HUES64 (cell line): ENCODE measurements at regions not wholly inside any gene's neighbourhood (a gene's known extent, or its start where the extent isn't known, plus 50 kb on each side); places are given as distances from the start of the nearest gene placed in this dataset.

ENCODE experiments used
- H3K27ac ChIP-seq: 2 replicates; pipeline ENCODE4 v1.7.0; 2013; ENCODE audit warnings: low read depth, low read length, inconsistent platforms
- H3K27me3 ChIP-seq: 2 replicates; pipeline ENCODE4 v1.6.1; 2013; ENCODE audit warnings: mild to moderate bottlenecking, low read length; ENCODE audit not compliant: insufficient read depth
- H3K36me3 ChIP-seq: 2 replicates; pipeline ENCODE4 v1.6.1; 2013; ENCODE audit warnings: mild to moderate bottlenecking, low read length; ENCODE audit not compliant: insufficient read depth
- H3K4me1 ChIP-seq: 2 replicates; pipeline ENCODE4 v1.6.1; 2013; ENCODE audit warnings: mild to moderate bottlenecking, low read length, moderate library complexity; ENCODE audit not compliant: insufficient read depth
- H3K4me3 ChIP-seq: 2 replicates; pipeline ENCODE4 v1.5.1; 2013; ENCODE audit warnings: mild to moderate bottlenecking, low read length, moderate library complexity
- H3K9ac ChIP-seq: 2 replicates; pipeline ENCODE4 v1.6.1; 2013; ENCODE audit warnings: mild to moderate bottlenecking, low read depth, low read length
- H3K9me3 ChIP-seq: 2 replicates; pipeline ENCODE4 v1.6.1; 2013; ENCODE audit warnings: low read depth, low read length; ENCODE audit not compliant: insufficient read depth
- WGBS: fragments of 150-250, 120-280 bp; methylation state at CpG from one replicate; pipeline ENCODE4 v1.1.7; 2013; ENCODE audit warnings: missing lambda C conversion rate; 5-methylcytosine and 5-hydroxymethylcytosine counted together

- Histone ChIP-seq H3K27ac (no peak overlapping the region), H3K4me1 (peaks cover 8% of the 10 kb centered on the region), H3K4me3 (no peak overlapping the region)
These were observed 343.4 kb upstream of the CDH6 start for GRCh38 chr5:30849931-30850710.

GRCh38 chr5:30846171-30846570, 347.3 kb upstream of the CDH6 start:
- no peaks in the 10 kb centered on the region for H3K36me3 ChIP-seq
- H3K9me3 ChIP-seq, result no peaks in the 10 kb centered on the region
- no peak overlapping the region for H3K27ac ChIP-seq
- peaks cover 14% of the 10 kb centered on the region for H3K4me1 ChIP-seq
- no peak overlapping the region for H3K9ac ChIP-seq
- no peak overlapping the region for H3K4me3 ChIP-seq
- H3K27me3 ChIP-seq, result no peaks in the 10 kb centered on the region

More at GRCh38 chr5:30849931-30850710, 343.4 kb upstream of the CDH6 start:
- 91% methylated on average over 6 of the region's 6 CpGs for WGBS
- Histone ChIP-seq H3K27me3 (no peaks in the 10 kb centered on the region), H3K36me3 (no peaks in the 10 kb centered on the region), H3K9ac (no peak overlapping the region), H3K9me3 (no peaks in the 10 kb centered on the region)

GRCh38 chr5:30845194-30845593, 348.3 kb upstream of the CDH6 start:
- no peaks in the 10 kb centered on the region for H3K36me3 ChIP-seq
- no peak overlapping the region for H3K4me3 ChIP-seq
- H3K27me3 ChIP-seq, result no peaks in the 10 kb centered on the region
- no peak overlapping the region for H3K9ac ChIP-seq
- WGBS, result 0% methylated on average over 1 of the region's 2 CpGs
- no peak overlapping the region for H3K27ac ChIP-seq
- peaks cover 14% of the 10 kb centered on the region for H3K4me1 ChIP-seq
- no peaks in the 10 kb centered on the region for H3K9me3 ChIP-seq

- no peak overlapping the region for H3K4me3 ChIP-seq
- H3K36me3 ChIP-seq, result no peaks in the 10 kb centered on the region
- H3K27me3 ChIP-seq, result no peaks in the 10 kb centered on the region
- H3K27ac ChIP-seq, result no peak overlapping the region
- no peak overlapping the region for H3K9ac ChIP-seq
- H3K4me1 ChIP-seq, result peaks cover 12% of the 10 kb centered on the region
- WGBS, result 97% methylated on average over 4 of the region's 5 CpGs
- no peaks in the 10 kb centered on the region for H3K9me3 ChIP-seq
These were observed 349.9 kb upstream of the CDH6 start for GRCh38 chr5:30843541-30843940.

GRCh38 chr5:30839956-30840355, 353.5 kb upstream of the CDH6 start:
- Histone ChIP-seq H3K36me3 (no peaks in the 10 kb centered on the region), H3K4me1 (peaks cover 4% of the 10 kb centered on the region; the same call in 1 of the 2 replicates), H3K27ac (no peak overlapping the region), H3K27me3 (no peaks in the 10 kb centered on the region), H3K4me3 (no peak overlapping the region), H3K9ac (no peak overlapping the region), H3K9me3 (no peaks in the 10 kb centered on the region)
- WGBS, result 96% methylated on average over 1 of the region's 3 CpGs

- no peaks in the 10 kb centered on the region for H3K36me3 ChIP-seq
- no peak overlapping the region for H3K4me3 ChIP-seq
- no peaks in the 10 kb centered on the region for H3K9me3 ChIP-seq
- no peak overlapping the region for H3K9ac ChIP-seq
- H3K4me1 ChIP-seq, result no peaks in the 10 kb centered on the region
- 61% methylated on average over 3 of the region's 3 CpGs for WGBS
- no peaks in the 10 kb centered on the region for H3K27me3 ChIP-seq
- H3K27ac ChIP-seq, result no peak overlapping the region
These were observed 354.5 kb upstream of the CDH6 start for GRCh38 chr5:30838936-30839496.

GRCh38 chr5:30832519-30832918, 361.0 kb upstream of the CDH6 start:
- no peak overlapping the region for H3K4me3 ChIP-seq
- H3K4me1 ChIP-seq, result 0 out of 2 replicates have a peak, but pooled peaks cover 5% of the 10 kb centered on the region
- H3K27me3 ChIP-seq, result no peaks in the 10 kb centered on the region
- no peaks in the 10 kb centered on the region for H3K9me3 ChIP-seq
- H3K9ac ChIP-seq, result no peak overlapping the region
- H3K27ac ChIP-seq, result no peak overlapping the region
- H3K36me3 ChIP-seq, result no peaks in the 10 kb centered on the region

- WGBS, result 83% methylated on average over 1 of the region's 1 CpG
- Histone ChIP-seq H3K9ac (no peak overlapping the region), H3K9me3 (no peaks in the 10 kb centered on the region), H3K4me1 (0 out of 2 replicates have a peak, but pooled peaks cover 5% of the 10 kb centered on the region), H3K4me3 (no peak overlapping the region), H3K36me3 (no peaks in the 10 kb centered on the region), H3K27ac (no peak overlapping the region), H3K27me3 (no peaks in the 10 kb centered on the region)
These were observed 361.9 kb upstream of the CDH6 start for GRCh38 chr5:30831605-30832004.

- no peak overlapping the region for H3K27ac ChIP-seq
- WGBS, result 65% methylated on average over 3 of the region's 3 CpGs
- no peak overlapping the region for H3K9ac ChIP-seq
- no peaks in the 10 kb centered on the region for H3K36me3 ChIP-seq
- H3K27me3 ChIP-seq, result no peaks in the 10 kb centered on the region
- no peaks in the 10 kb centered on the region for H3K9me3 ChIP-seq
- H3K4me3 ChIP-seq, result no peak overlapping the region
- 0 out of 2 replicates have a peak, but pooled peaks cover 5% of the 10 kb centered on the region for H3K4me1 ChIP-seq
These were observed 362.4 kb upstream of the CDH6 start for GRCh38 chr5:30831123-30831522.

- 94% methylated on average over 3 of the region's 3 CpGs for WGBS
- Histone ChIP-seq H3K36me3 (no peaks in the 10 kb centered on the region), H3K4me1 (0 out of 2 replicates have a peak, but pooled peaks cover 3% of the 10 kb centered on the region), H3K27ac (no peak overlapping the region), H3K4me3 (no peak overlapping the region), H3K9ac (no peak overlapping the region), H3K27me3 (no peaks in the 10 kb centered on the region), H3K9me3 (no peaks in the 10 kb centered on the region)
These were observed 382.2 kb upstream of the CDH6 start for GRCh38 chr5:30811298-30811697.

GRCh38 chr5:30809933-30810332, 383.6 kb upstream of the CDH6 start:
- Histone ChIP-seq H3K9me3 (no peaks in the 10 kb centered on the region), H3K36me3 (no peaks in the 10 kb centered on the region), H3K9ac (no peak overlapping the region), H3K27me3 (no peaks in the 10 kb centered on the region), H3K4me1 (peaks cover 5% of the 10 kb centered on the region; the same call in 1 of the 2 replicates), H3K4me3 (no peak overlapping the region), H3K27ac (no peak overlapping the region)
- WGBS, result 91% methylated on average over 1 of the region's 1 CpG
